HG02759 (cell line): ENCODE measurements at regions not wholly inside any gene's neighbourhood (a gene's known extent, or its start where the extent isn't known, plus 50 kb on each side); places are given as distances from the start of the nearest gene placed in this dataset.
"Not testable (repeated sequence)": the region's sequence is repeated elsewhere in the genome, so short reads cannot be mapped to it uniquely, and the experiment has no call there.

ENCODE experiments used
- ATAC-seq: cut with Tn5 transposase; IDR thresholded peaks from one replicate; pipeline ENCODE4 v1.9.1; 2021; ENCODE audit warnings: mild to moderate bottlenecking, moderate library complexity; ENCODE audit not compliant: unreplicated experiment

- peak; percentile 86 for ATAC-seq
Measured at GRCh38 chr12:85424581-85425348, 144.7 kb downstream of the ALX1 start.

DNA sequence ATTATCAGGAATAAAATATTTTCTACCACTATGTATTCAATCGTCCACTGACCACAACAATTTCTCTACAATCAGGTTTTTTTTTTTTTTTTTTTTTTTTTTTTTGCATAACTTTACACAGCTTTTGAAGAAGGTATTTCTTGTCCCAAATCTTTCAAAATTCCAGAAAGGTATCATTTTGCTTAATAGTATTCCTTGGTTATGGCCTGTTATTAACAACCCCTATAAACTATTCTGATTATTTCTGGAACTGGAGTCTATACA is 145.3 kb downstream of the ALX1 start:
- no peak for ATAC-seq

DNA sequence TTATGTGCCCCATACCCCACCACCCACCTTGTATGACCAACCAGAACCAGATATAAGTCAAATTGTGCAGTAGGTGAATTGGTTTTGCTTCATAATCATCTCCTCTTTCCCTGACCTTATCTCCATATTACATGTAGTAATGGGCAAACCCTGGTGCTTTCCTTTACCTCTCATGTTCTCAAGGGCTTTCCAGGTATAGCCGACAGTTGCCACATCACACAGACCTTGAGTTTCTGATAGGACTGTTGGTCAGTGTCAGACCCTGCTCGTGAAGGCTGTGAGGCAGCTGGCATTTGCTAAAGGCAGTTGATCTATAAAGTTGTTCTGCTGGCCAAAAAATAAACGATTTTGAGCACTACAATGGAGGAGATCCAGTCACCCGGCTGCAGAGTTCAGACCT is 145.9 kb downstream of the ALX1 start:
- no peak for ATAC-seq

GRCh38 chr12:85433148-85433547 is 153.1 kb downstream of the ALX1 start:
- not testable (repeated sequence) for ATAC-seq

GRCh38 chr12:85440271-85440670 is 160.3 kb downstream of the ALX1 start:
- no peak for ATAC-seq

DNA sequence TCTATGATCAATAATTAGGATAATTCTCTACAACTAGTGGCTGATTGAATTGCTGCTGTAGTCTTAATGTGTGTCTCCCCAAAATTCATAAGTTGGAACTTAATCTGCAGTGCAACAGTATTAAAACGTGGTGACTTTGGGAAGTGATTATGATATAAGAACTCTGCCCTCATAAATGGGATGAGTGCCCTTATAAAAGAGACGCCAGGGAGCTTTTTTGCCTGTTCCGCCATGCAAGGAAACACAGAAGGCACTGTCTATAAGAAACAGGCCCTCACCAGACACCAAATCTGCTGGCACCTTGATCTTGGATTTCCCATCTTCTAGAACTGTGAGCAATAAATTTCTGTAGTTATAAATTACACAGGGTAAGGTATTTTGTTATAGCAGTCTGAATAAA is 161.0 kb downstream of the ALX1 start:
- ATAC-seq = no peak

GRCh38 chr12:85441741-85442140 is 161.7 kb downstream of the ALX1 start:
- no peak for ATAC-seq

DNA sequence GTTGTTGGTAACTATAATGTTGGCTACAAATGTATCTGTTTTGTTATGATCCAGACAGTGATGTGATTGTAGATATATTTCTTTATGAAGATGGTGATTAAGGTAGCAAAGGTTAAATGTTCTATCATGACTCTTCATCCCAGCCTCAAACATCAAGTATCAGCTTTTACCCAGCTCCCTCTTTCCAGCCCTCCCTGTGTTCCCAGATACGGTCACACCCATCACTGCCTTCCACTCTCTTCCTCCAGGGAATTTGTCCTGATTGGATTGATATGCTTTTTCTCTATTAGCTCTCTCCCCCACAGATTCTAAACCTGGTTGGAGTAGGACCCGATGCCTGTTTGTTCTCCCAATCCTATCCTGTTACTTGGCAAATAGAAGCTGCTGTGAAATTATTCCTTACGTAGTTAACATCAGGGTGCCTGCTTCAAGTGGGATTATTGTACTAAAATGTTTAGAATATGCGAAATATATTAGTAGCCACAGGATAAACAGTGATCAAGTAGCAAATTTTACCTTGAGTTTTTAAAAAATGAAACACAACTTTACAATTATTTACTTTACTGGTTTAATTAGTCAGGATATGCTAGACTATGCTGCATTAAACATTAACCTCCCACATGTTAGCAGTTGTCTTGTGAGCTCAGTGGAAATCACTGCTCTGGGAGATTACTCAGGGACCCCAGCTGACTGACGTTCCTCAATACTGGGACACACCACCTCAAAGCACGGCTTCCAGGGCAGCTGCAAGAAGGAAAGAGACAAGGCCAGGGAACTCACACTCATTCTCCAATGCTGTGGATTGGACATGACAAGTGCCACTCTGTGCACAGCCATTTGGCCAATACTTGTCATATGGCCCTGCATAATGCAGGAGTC is 165.3 kb downstream of the ALX1 start:
- ATAC-seq = no peak

DNA sequence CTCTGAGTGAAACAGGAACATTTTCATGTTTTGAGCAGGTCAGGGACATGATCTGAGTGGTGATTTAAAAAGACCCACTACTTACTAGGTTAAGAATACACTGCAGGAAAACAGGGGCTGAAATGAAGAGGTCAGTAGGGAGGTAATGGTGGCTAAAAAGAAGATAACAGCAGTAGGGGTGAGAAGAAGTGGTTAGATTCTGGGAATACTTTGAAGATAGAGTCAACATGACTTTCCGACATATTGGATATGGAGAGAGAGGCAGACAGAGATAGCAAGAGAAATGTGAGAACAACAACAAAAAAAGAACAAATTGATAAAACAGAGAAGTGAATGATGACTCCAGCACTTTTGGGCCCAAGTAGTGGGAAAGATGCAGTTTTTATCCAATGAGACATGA is 168.0 kb downstream of the ALX1 start:
- ATAC-seq = no peak

- no peak for ATAC-seq
Measured at GRCh38 chr12:85448548-85449139, 168.6 kb downstream of the ALX1 start.

GRCh38 chr12:85457016-85457415 is 177.0 kb downstream of the ALX1 start:
- no peak for ATAC-seq

GRCh38 chr12:85461127-85461526 is 181.1 kb downstream of the ALX1 start:
- ATAC-seq = no peak

DNA sequence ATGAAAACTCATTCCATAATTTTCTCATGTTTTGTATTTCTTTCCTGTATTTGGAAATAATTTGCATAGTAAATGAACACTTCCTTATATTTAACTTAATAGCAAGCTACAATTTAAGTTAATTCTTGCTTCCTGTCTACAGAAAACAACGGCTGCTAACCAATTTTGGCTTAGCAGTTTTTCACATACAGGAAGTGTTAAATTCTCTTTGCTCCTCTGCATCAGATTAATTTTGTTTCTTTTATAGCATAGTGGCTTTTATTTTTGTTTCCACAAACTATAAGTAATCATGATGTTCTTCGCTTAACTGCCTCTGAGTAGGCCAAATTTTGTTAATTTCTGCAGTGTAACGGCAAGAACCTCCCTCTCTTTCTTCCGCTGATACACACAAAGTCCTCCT is 182.9 kb downstream of the ALX1 start:
- ATAC-seq = no peak

DNA sequence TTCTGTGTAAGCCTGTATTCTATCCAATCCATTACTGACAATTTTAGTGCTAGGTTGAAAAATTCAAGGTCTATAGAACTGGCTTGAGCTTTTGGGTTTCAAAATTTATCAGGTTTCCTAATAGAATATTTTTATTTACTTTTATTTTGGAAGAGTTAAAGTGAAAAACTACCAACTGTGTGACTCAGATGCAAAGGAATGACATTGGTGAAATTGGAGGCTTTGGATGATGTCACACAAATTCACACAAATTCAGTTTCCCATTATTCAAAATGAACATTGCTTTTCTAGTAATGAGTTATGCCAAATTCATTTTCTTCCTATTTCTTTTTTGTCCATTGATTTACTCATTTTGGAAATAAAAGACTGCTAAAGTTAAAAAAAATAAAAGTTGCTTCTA is 186.9 kb downstream of the ALX1 start:
- no peak for ATAC-seq

DNA sequence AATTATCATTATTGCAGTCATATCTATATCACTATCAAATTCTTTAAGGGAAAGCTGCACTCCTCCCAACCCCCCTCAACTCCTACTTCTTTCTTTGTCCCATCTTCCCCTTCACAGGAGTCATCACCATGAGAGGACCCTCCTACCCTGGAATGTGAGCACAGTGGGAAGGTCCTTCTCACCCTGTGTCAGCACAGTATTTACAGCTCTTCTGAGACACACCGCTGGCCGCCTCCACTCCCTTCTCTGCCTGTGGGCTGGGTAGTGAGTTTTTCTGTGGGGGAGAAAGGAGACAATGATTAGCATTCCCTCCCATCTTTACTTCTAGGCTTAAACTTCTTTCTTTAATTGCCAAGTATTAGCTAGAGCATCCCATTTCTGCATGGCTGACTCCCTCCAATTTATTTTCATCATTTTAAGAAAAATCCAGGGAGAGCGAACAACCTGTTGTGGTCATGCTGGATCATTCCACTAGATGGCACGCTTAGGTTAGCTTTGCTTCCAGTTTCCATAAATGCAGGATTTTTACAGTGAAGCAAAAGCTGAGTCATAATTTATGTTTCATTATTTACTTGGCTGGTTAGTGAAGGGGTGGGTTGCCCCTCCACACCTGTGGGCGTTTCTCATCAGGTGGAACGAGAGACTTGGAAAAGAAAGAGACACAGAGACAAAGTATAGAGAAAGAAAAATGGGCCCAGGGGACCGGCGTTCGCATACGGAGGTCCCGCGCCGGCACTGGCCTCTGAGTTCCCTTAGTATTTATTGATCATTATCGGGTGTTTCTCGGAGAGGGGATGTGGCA is 188.5 kb downstream of the ALX1 start:
- ATAC-seq = peak; percentile 97

DNA sequence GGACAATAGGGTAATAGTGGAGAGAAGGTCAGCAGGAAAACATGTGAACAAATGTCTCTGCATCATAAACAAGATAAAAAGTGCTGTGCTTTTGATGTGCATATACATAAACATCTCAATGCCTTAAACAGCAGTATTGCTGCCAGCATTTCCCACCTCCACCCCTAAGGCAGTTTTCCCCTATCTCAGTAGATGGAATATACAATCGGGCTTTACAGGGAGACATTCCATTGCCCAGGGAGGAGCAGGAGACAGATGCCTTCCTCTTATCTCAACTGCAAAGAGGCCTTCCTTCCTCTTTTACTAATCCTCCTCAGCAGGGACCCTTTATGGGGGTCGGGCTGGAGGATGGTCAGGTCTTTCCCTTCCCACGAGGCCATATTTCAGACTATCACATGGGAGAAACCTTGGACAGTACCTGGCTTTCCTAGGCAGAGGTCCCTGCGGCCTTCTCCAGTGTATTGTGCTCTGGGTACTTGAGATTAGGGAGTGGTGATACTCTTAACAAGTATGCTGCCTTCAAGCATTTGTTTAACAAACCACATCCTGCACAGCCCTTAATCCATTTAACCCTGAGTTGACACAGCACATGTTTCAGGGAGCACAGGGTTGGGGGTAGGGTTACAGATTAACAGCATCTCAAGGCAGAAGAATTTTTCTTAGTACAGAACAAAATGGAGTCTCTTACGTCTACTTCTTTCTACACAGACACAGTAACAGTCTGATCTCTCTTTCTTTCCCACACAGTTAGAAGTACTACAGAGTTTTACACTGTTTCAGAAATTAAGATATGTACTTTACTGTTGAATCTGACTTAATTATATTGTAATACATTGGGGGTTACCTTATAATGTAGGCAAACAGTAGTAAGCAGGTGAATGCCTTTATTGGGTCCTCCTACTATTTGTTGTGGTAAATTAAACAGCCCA is 189.4 kb downstream of the ALX1 start:
- not testable (repeated sequence) for ATAC-seq

DNA sequence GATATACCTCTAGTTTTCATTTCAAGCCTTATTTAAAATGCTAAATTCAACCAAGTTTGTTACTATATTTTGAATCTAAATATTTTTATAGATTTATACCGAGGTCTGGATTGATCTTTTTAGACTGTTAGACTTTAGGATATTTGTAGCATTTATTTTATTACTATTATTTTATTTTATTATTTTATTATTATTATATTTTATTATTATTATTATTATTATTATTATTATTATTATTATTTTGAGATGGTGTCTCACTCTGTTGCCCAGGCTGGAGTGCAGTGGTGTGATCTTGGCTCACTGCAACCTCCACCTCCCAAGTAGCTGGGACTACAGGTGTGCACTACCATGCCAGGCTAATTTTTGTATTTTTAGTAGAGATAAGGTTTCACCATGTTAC is 195.3 kb downstream of the ALX1 start:
- ATAC-seq = not testable (repeated sequence)

DNA sequence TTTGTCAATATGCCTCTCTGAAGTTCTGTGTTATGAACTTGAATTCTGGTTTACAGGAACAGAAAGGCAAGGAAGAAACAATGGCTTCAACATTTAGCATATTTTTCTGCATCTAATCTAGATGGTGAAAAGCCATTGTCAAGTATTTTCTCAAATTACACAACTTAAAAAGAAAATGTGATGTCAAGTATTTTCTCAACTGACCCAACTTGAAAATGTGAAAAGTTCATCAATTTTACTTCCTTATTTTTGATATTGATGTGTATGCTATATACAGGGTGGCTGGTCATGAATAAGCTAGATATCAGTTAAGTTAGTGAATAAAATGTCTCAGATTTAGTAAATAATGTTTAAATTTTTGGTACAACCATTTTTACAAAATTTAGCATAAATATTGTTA is 196.7 kb downstream of the ALX1 start:
- no peak for ATAC-seq

- ATAC-seq = peak; percentile 81
Measured at GRCh38 chr12:85484387-85484786, 204.4 kb downstream of the ALX1 start.

GRCh38 chr12:85489194-85489593 is 209.2 kb downstream of the ALX1 start:
- no peak for ATAC-seq
